ENCODE measurements at regions not wholly inside any gene's neighbourhood (a gene's known extent, or its start where the extent isn't known, plus 50 kb on each side); places are given as distances from the start of the nearest gene placed in this dataset.
"Not testable (repeated sequence)": the region's sequence is repeated elsewhere in the genome, so short reads cannot be mapped to it uniquely, and the experiment has no call there.

- DNase-seq (ENCODE audit: low read depth, low spot score): no peak
Measured at GRCh38 chr13:40355126-40355724, 311.2 kb downstream of the FOXO1 start.

GRCh38 chr13:40356011-40356410 lies 310.4 kb downstream of the FOXO1 start:
- DNase-seq (ENCODE audit: low read depth, low spot score): no peak

GRCh38 chr13:40356458-40356857 lies 310.0 kb downstream of the FOXO1 start:
- not testable (repeated sequence) for DNase-seq (ENCODE audit: low read depth, low spot score)

GRCh38 chr13:40362502-40362901 lies 303.9 kb downstream of the FOXO1 start:
- DNase-seq (ENCODE audit: low read depth, low spot score): no peak

GRCh38 chr13:40363653-40364052 lies 302.8 kb downstream of the FOXO1 start:
- DNase-seq (ENCODE audit: low read depth, low spot score): no peak

GRCh38 chr13:40366119-40366518 lies 300.3 kb downstream of the FOXO1 start:
- DNase-seq (ENCODE audit: low read depth, low spot score): no peak

GRCh38 chr13:40368127-40368891 lies 298.1 kb downstream of the FOXO1 start:
- no peak for DNase-seq (ENCODE audit: low read depth, low spot score)

GRCh38 chr13:40370661-40371060 lies 295.8 kb downstream of the FOXO1 start:
- no peak for DNase-seq (ENCODE audit: low read depth, low spot score)

GRCh38 chr13:40371531-40372125 lies 294.8 kb downstream of the FOXO1 start:
- DNase-seq (ENCODE audit: low read depth, low spot score): no peak

GRCh38 chr13:40373608-40374007 lies 292.8 kb downstream of the FOXO1 start:
- not testable (repeated sequence) for DNase-seq (ENCODE audit: low read depth, low spot score)

- no peak for DNase-seq (ENCODE audit: low read depth, low spot score)
Measured at GRCh38 chr13:40375489-40376171, 290.8 kb downstream of the FOXO1 start.

- DNase-seq (ENCODE audit: low read depth, low spot score): no peak
Measured at GRCh38 chr13:40376296-40376849, 290.1 kb downstream of the FOXO1 start.

- DNase-seq (ENCODE audit: low read depth, low spot score): no peak
Measured at GRCh38 chr13:40376867-40377535, 289.4 kb downstream of the FOXO1 start.

GRCh38 chr13:40377783-40378182 lies 288.7 kb downstream of the FOXO1 start:
- DNase-seq (ENCODE audit: low read depth, low spot score): no peak

GRCh38 chr13:40379196-40379595 lies 287.2 kb downstream of the FOXO1 start:
- DNase-seq (ENCODE audit: low read depth, low spot score): no peak

- no peak for DNase-seq (ENCODE audit: low read depth, low spot score)
Measured at GRCh38 chr13:40379794-40380578, 286.5 kb downstream of the FOXO1 start.

- DNase-seq (ENCODE audit: low read depth, low spot score): no peak
Measured at GRCh38 chr13:40381935-40382764, 284.3 kb downstream of the FOXO1 start.

GRCh38 chr13:40383132-40383531 lies 283.3 kb downstream of the FOXO1 start:
- no peak for DNase-seq (ENCODE audit: low read depth, low spot score)

GRCh38 chr13:40383885-40384284 lies 282.6 kb downstream of the FOXO1 start:
- DNase-seq (ENCODE audit: low read depth, low spot score): no peak
